ENCODE measurements at regions not wholly inside any gene's neighbourhood (a gene's known extent, or its start where the extent isn't known, plus 50 kb on each side); places are given as distances from the start of the nearest gene placed in this dataset.
A peak's percentile ranks its signal among the peaks of the same experiment; 100 is the strongest.
"Not testable (repeated sequence)": the region's sequence is repeated elsewhere in the genome, so short reads cannot be mapped to it uniquely, and the experiment has no call there.

DNA sequence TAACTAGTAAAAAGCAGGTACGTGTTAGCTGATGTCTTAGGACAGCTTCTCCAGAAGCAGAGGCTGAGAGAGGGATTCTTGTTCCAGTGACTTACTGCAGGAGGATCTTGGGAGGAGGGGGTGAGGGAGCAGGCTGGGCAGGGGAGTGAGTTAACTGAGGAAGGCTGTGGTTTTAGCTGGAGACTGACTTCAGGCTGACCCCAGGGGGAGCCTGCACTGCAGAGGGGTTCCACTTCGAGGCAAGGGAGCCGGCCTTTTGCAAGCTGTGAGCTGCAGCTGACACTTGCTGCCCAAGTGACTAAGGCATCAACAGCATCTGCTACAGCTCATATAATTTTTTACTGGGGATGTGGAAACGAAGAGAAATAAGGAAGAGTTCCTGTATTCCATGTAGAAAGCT, 50.4 kb upstream of the SOD1 start:
- DNase-seq (ENCODE audit: low read depth) = no peak

DNA sequence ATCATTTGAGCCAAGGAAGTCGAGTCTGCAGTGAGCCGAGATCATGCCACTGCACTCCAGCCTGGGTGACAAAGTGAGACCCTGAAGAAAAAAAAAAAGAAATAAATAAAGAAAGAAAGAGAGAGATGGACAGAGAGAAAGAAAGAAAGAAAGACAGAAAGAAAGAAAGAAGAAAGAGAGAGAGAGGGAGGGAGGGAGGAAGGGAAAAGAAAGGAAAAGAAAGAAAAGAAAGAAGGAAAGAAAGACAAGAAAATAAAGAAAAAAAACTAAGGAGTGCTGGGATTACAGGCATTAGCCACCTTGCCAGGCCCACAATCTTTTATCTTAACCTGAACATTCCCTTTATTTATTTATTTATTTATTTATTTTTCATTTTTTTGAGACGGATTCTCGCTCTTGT, 51.7 kb upstream of the SOD1 start:
- DNase-seq (ENCODE audit: low read depth) = no peak

DNA sequence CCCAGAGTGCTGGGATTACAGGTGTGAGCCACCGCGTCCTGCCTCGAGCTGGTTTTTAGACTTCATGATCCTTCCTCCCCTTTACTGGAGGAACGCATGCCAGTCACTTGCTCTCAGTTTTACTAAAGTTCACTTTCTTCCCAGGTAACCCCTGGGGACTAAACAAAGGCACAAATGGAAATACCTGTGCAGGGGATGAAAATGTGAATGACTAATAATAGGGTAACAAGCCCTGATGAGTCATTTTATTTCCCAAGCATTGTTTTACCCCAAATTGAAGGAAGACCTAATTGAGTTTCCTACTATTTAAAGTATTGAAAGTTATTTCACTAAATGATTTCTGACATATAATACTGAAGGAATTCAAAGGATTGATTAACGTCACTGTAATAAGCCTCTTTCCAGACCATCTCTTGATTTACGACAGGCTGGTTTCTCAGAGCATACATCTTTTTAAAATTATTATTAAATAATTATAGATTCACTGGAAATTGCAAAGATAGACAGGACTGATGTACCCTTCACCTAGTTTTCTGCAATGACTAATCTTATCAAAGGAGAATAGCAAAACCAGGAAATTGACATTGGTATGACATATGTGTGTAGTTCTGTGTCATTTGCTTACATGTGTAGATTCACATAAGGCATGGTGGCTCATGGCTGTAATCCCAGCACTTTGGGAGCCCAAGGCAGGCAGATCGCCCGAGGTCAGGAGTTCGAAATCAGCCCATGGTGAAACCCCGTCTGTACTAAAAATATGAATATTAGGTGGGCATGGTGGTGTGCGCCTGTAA, 53.2 kb upstream of the SOD1 start:
- no peak for DNase-seq (ENCODE audit: low read depth)

DNA sequence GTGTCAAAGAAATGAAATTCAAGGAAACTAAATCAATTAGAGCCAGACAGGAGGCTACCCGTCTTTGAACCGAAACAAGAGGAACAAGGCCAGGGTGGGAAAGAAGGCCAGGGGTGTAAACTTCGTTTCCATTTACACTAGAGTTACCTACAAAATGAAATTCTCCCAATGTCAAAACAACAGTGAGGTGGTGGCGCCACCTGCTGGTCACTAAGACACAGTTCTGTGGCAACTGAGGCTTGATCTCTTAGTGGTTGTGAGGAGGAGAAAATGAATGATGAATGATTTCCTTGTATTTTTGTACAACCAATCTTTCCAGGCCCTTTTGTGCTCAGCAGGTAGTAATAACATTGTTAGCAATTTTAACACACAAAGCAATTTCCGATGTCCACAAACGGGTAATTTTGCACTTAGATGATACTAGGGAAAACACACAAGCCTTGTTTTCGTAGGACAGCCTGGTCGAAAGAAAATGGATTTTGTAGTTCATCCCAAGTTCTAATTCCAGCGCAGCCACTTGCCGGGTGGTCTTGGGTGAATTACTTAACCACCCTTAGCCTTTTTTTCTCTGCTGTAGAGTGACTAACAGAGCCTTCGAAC, 54.8 kb upstream of the SOD1 start:
- peak; percentile 58 for DNase-seq (ENCODE audit: low read depth)

DNA sequence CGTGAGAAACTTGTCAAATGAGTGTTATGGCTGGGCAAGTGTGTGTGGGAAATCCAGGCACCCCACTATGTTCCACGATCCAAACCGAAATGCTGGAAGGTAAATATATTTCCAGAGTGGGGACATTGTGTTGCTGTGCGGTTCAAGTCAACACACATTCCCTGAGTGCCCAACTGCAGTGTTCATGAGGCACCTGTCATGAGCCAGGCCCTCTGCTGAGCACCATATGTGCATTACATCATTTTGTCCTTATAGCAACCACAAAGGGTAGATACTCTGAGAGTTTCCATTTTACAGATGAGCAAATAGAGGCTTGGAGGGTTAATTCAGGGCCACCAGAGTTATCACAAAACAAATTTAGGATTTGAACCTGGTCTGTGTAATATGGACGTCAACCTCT, 59.9 kb upstream of the SOD1 start:
- DNase-seq (ENCODE audit: low read depth) = no peak

DNA sequence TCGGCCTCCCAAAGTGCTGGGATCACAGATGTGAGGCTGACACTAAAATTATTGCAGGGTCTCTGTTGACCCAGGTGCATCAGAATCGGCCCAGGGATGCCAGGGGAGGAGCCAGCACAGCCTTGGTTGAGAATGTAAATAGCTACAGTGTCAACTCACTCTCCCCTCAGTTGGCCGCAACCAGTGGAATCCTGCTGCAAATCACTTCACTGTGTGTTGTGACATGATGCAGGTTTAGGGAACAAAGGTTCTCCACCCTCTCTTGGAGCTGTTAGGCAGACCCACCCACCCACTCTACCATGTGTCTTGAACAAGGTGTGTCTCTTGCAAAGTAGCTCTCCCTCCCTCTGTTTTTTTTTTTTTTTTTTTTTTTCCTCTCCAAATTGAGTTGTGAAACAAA, 60.5 kb upstream of the SOD1 start:
- DNase-seq (ENCODE audit: low read depth) = no peak

DNA sequence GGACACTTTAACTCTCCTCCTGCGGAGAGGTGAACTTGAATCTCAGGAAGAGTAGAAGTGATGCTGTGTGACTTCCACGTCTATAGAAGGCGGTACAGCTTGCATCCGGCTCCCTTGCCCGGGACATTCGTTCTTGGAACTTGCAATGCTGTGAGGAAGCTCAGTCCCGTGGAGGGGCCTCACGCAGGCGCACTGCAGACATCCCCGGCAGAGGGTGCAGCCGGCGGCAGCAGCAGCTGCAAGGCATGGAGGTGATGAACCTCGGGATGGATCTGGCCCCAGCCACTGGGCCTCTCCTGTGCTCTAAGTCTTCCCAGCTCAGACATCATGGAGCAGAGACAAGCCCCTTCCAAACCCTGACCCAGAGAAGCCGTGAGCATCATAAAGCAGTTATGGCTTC, 61.8 kb upstream of the SOD1 start:
- no peak for DNase-seq (ENCODE audit: low read depth)

DNA sequence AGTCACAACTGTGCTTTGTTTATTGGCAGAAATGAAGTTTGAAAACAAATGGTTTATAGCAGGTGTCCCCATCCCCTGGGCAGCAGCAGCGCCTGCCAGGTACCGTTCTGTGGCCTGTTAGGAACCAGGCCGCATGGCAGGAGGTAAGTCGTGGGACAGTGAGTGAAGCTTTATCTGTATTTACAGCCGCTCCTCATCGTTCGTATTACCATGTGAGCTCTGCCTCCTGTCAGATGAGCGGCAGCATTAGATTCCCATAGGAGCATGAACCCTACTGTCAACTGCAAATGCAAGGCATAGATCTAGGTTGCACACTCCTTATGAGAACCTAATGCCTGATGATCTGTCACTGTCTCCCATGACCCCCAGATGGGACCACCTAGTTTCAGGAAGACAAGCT, 63.4 kb upstream of the SOD1 start:
- no peak for DNase-seq (ENCODE audit: low read depth)

DNA sequence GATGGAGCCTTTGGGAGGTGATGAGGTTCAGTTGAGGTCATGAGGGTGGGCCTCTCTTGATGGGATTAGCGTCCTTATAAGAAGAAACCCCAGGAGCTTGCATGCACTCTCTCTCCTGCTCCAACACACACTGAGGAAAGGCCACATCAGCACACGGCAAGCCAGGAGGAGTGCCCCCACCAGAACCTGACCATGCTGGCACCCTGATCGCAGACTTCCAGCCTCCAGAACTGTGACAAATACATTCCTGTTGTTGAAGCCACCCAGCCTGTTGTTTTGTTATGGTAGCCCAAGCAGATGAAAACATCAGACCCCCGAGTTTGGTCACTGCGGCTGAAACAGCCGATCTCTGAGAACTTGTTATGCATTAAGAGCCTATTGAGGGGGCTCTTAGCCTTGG, 64.8 kb upstream of the SOD1 start:
- DNase-seq (ENCODE audit: low read depth) = no peak

DNA sequence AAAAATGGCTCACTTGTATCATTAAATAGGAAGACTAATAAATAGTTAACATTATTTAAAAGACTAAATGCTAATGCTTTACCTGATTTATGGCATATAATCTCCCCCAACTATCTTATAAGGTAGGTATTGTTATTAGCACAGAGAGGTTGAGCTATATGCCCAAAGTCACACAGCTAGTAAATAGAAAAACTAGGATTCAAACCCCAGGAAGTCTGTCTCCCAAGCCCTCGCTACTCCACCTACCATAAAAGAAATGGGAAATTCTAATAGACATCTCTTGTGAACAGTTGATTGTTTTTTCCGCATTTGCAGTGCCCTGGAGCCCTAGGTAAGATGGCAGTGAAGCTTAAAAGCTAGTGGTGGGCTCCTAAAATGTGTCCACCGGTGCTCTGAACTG, 65.2 kb upstream of the SOD1 start:
- DNase-seq (ENCODE audit: low read depth) = no peak

DNA sequence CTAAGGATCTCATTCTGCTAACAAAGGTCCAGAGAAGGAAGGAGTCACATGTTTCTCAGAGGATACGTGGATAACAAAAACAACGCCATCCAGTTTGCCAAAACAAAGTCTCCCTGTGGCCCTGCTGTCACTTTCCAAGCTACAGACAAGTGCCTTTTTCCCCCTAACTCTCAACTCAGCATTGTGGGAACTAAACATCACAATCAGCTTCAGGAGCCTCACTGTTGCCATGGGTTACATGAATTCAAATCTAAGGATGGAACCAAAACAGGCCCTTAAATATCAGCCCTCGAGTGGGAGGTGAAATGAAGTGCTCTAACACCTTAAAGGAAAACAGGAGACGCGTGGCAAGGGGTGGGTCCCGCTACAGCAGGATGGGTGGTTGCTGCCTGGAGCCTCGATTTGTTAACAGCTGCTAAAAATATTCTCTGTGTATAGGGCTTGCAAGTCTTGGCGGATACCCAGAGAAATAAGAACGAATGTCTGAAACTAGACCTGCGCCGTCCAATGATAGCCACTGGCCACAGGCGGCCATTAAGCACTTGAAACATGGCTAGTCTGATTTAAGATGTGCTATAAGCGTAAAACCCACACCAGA, 66.4 kb upstream of the SOD1 start:
- no peak for DNase-seq (ENCODE audit: low read depth)

DNA sequence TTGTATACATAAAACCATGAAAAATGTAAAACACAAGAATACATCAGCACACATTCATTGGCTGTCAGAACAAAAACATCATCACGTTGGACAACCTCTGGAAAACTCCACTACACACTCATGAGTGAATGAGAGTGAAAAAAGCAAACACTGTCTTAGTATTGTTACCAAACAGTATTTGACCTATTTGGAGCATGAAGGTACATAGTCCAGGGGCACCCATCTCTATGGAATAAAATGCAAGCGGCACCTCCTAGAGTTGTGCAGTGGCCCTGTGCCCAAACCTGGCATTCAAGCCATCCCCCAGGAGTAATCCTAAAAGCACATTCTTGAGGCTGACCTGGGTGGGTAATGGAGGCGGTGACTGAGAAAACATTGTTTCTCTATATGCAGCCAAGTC, 67.0 kb upstream of the SOD1 start:
- no peak for DNase-seq (ENCODE audit: low read depth)

DNA sequence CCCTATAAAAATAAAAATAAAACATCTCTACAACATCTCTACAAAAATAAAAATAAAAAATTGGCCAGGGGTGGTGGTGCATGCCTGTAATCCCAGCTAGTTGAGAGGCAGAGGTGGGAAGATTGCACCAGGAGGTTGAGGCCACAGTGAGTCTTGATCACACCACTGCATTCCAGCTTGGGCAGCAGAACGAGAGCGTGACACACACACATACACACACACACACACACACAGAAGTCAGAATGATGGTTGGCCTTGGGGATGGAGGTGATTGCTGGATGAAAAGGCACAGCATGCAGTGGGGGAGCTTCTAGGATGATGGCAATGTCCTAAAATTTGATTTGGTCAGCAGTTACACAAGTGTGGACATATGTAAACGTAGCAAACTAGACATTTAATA, 69.7 kb upstream of the SOD1 start:
- no peak for DNase-seq (ENCODE audit: low read depth)

DNA sequence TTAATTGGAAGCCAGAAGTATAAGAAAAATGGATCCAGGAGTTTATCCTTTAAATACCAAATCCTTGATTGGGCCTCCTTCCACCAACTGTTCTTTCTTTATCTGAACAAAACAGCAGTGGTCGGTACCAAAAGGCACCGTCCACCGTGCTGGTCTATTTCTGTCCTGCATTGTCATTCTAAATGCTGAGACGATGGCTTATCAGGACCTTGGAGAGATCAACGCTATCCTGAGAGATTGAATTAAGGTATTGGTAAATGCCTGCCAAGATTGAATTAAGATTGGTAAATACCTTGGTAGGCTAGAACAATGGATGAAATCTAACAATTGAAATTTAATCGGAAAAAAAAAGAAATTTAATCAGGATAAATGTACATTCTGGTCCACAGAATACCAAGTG, 73.4 kb upstream of the SOD1 start:
- DNase-seq (ENCODE audit: low read depth) = no peak

DNA sequence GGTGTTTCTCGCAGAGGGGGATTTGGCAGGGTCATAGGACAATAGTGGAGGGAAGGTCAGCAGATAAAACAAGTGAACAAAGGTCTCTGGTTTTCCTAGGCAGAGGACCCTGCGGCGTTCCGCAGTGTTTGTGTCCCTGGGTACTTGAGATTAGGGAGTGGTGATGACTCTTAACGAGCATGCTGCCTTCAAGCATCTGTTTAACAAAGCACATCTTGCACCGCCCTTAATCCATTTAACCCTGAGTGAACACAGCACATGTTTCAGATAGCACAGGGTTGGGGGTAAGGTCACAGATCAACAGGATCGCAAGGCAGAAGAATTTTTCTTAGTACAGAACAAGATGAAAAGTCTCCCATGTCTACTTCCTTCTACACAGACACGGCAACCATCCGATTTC, 75.6 kb upstream of the SOD1 start:
- not testable (repeated sequence) for DNase-seq (ENCODE audit: low read depth)

DNA sequence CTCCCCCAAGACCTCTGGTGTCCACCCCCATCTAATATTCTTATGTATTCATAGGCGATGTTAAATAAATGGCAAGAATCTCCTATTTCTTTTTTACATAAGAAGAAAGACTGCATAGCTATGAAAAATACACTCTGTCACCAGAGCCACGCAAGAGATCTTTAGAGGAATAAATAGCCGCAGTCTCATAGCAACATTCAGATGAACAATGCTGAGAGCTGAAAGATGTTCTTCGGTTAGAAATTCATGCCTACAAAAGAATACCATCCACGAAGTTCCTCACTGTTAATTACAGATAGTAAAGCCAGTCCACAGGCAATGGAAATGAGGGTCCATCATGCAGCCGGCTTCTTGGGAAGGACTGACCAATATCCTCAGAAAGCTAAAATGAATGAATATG, 76.0 kb upstream of the SOD1 start:
- no peak for DNase-seq (ENCODE audit: low read depth)

DNA sequence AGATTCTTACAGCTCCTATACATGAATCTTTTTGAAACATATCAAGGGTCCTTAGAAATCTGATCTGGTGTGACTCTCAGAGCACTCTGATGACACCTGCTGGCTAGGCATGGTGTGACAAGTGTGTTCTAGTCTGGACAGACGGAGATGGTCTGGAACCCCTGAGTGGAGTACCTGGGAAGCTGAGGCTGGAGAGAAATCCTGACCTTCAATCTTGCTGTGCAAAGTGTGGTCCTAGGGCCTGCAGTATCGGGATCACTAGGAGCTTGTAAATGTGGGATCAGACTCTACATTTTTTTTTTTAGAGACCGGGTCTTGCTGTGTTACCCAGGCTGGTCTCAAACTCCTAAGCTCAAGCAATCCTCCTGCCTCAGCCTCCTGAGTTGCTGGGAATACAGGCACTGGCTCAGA, 78.6 kb upstream of the SOD1 start:
- DNase-seq (ENCODE audit: low read depth) = peak; percentile 50

DNA sequence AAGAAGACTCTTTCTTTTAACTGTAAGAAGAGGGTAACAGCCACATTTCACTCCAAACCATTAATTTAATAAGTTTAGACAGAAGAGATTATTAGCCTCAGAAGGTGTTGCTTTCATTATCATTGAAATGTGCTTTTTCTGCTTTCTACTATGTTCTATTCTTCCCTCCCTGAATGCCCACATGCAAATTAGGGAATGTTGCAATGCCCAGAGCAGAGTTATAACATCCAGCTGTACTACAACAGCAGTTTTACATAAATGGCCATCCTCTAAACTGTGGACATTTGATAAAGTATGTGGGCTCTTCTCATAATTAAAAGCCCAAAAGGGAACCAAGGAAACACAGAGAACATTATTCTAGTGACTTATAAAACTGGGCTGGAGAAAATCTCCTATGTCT, 82.2 kb upstream of the SOD1 start:
- no peak for DNase-seq (ENCODE audit: low read depth)

DNA sequence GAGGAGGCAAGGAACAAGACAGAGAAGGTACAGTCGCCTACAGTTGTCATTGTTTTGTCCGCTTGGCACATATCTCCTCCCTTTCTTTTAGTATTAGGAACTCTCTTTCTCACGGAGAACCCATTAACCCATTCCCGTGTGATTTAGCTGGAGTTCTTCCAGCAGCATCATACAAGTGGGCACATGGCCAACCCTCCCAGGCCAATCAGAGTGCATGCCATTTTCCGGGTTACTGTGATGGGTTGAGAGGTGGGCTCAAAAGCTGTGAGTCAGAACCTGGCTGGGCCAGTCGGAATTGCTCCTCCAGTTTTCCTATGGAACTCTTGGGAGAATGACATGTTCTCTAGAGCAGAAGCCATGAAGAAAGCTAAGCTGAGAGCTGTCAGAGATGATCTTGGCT, 83.1 kb upstream of the SOD1 start:
- DNase-seq (ENCODE audit: low read depth) = no peak

DNA sequence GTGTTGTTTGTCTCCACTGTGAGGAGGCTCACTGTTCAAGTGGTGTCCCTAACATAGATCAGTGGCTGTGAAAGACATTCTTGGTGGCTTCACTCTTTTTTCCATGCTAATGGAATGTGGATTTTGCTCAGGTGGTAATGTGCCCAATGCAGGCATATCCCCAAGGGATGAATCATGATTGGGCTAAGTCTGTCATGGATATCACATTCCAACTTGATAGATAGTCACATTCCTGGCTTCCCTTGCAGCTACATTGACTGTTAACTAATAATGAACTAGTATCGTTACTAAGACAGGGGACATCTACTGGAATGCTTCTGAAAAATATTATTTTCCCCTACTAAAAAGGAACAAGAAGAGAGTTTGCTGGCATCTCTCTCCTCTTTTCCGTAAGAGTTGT, 86.3 kb upstream of the SOD1 start:
- DNase-seq (ENCODE audit: low read depth) = no peak

DNA sequence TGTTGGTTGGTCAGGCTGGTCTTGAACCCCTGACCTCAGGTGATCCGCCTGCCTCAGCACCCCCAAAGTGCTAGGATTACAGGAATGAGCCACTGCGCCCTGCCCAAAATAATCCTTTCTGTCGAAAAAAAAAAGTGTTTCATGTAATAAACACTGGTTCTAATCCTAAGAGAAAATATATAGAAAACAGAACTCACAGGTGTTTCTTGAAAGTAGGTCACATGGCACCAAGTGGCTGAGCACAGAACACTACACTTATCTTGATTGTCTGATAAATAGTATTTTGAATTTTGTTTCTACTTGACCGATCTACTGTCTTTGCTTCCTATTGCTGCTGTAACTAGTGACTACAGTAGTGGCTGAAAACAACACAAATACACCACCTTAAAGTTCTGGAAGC, 87.6 kb upstream of the SOD1 start:
- DNase-seq (ENCODE audit: low read depth) = no peak

DNA sequence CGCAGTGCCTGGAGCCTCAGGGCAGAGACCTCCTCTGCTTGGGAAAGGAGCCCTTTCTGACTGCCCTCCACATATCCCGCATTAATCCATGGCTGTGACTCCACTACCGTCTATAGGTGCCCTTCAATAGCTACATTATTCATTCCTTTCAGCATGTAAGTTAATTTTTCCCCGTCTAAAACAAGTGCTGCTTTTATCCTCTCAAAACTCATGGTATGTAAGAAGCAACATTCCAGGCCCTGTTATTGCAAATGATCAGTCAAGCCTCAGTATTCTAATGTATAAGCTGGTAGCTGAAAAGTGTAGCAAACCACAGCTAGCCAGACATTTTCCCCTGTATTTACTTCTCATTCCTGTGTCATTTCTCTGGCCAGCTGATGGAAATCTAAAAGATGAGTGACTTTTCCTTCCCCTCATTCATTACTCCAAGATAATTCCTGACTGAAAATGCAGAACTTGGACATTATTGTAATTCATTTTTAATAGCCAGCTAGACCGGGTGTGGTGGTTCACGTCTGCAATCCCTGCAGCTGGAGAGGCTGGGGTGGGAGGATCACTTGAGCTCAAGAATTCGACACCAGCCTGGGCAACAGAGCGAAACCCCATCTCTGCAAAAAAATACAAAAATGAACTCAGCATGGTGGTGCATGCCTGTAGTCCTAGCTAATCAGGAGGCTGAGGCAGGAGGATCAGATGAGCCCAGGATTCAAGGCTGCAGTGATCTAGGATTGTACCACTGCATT, 88.5 kb upstream of the SOD1 start:
- DNase-seq (ENCODE audit: low read depth) = no peak

DNA sequence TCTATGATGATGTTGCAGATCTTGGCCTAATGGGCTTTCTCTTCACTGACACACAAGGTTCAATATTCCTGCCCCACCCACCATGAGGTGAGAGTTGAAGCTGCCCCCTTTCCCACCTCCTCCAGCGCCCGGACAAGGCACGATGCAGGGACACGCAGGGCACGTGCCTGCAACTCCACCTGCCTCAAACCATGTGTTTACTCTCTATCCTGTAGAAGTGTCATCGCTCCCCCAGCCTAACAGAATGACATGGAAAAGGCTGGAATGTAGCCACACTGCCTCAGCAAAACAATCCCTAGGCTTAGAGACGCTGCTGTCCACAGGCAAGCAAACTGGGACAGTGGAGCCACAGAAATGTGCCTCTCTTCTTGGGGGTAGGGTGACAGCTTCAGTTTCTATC, 92.9 kb upstream of the SOD1 start:
- no peak for DNase-seq (ENCODE audit: low read depth)
